K562 (cell line): ENCODE measurements at regions not wholly inside any gene's neighbourhood (a gene's known extent, or its start where the extent isn't known, plus 50 kb on each side); places are given as distances from the start of the nearest gene placed in this dataset.

Experiments used
- ATAC-seq: fragments of 200-7000 bp; cut with Tn5 transposase; 3 replicates; pipeline ENCODE4 v1.9.1; 2020; ENCODE audit warnings: moderate library complexity
- BruUV-seq: library from RNA; stranded (reverse); fragments of 400-500 nt; replicated peaks from 2 replicates; lab custom pipeline; 2021; lab: Mats Ljungman, UMichigan
- CTCF ChIA-PET: fragments of 300-600 bp; formaldehyde crosslinking; extraction: SDS; loops from one replicate; lab custom pipeline; 2021; ENCODE audit warnings: low intra/inter-chr PET ratio; lab: Yijun Ruan, JAX
- POLR2A ChIA-PET: fragments of 300-600, 350-650 bp; sonication (Branson Sonifier 250); formaldehyde crosslinking; extraction: SDS; loops from one replicate; lab custom pipeline; 2021; ENCODE audit warnings: antibody characterized with exemption, inconsistent platforms; lab: Yijun Ruan, JAX
- DNase-seq, 4 experiments: peaks; one replicate each; pipeline versions ENCODE4 v3.0.0 to v3.0.0-alpha.2; 2011 to 2018; ENCODE audit warnings: low spot score in 3 of 4, mixed read lengths in 3 of 4; ENCODE audit errors: extremely low read depth in 1 of 4
- FAIRE-seq: peaks from 2 replicates; lab custom pipeline; 2011; peaks lifted over from hg19 to GRCh38; lab: Jason Lieb, UNC
- H2AFZ ChIP-seq: 2 replicates; pipeline ENCODE4 v1.6.0; 2011; ENCODE audit warnings: low read depth, low read length, control low read depth, inconsistent platforms
- H3K27ac ChIP-seq: fragments of 200-600 bp; 3 replicates; pipeline ENCODE4 v1.8.0; 2011; ENCODE audit warnings: low read depth, mild to moderate bottlenecking, control low read depth, inconsistent platforms, low read length, moderate library complexity, mixed read lengths; ENCODE audit errors: extremely low read depth
- H3K27me3 ChIP-seq, 2 experiments: fragments of 300-600 bp in 1 of 2; 2 replicates in 1 of 2; 3 replicates in 1 of 2; pipeline versions ENCODE4 v1.6.0 to v1.8.0; 2011; ENCODE audit warnings: inconsistent platforms in 2 of 2, low read length in 2 of 2, mild to moderate bottlenecking in 1 of 2, mixed read lengths in 1 of 2, moderate library complexity in 1 of 2; ENCODE audit not compliant: control insufficient read depth in 2 of 2, insufficient read depth in 2 of 2
- H3K36me3 ChIP-seq: fragments of 300-600 bp; 3 replicates; pipeline ENCODE4 v1.8.0; 2011; ENCODE audit warnings: mild to moderate bottlenecking, low read length, inconsistent platforms; ENCODE audit not compliant: control insufficient read depth, insufficient read depth
- H3K4me1 ChIP-seq, 2 experiments: fragments of 200-600 bp in 1 of 2; replicated peaks in 1 of 2; 2 replicates in 1 of 2; 3 replicates in 1 of 2; pipeline versions ENCODE4 v1.5.1 to v1.8.0; 2011; ENCODE audit warnings: inconsistent platforms in 2 of 2, low read length in 2 of 2, mild to moderate bottlenecking in 1 of 2, mixed read lengths in 1 of 2, moderate library complexity in 1 of 2; ENCODE audit not compliant: control insufficient read depth in 2 of 2, insufficient read depth in 2 of 2
- H3K4me2 ChIP-seq: 2 replicates; pipeline ENCODE4 v1.6.1; 2011; ENCODE audit warnings: low read length, control low read depth, inconsistent platforms, mixed read lengths; ENCODE audit not compliant: insufficient read depth
- H3K4me3 ChIP-seq: fragments of 200-600 bp; sonication (generic), shearing (Covaris generic); 2 replicates; pipeline ENCODE4 v1.5.1; 2016; ENCODE audit warnings: control low read depth, inconsistent platforms
- H3K79me2 ChIP-seq: fragments of 200-600 bp; 3 replicates; pipeline ENCODE4 v1.8.0; 2011; ENCODE audit warnings: low read length, inconsistent platforms; ENCODE audit not compliant: control insufficient read depth, insufficient read depth
- H3K9ac ChIP-seq, 2 experiments: 2 replicates each; pipeline versions ENCODE4 v1.6.0 to v1.6.1; 2011; ENCODE audit warnings: low read depth in 2 of 2, low read length in 2 of 2, control low read depth in 1 of 2, inconsistent platforms in 1 of 2, mild to moderate bottlenecking in 1 of 2, mixed read lengths in 1 of 2; ENCODE audit not compliant: insufficient read depth in 1 of 2
- H3K9me1 ChIP-seq: one replicate; pipeline ENCODE4 v1.6.0; 2011; ENCODE audit warnings: inconsistent platforms, mild to moderate bottlenecking, low read length, moderate library complexity; ENCODE audit not compliant: control insufficient read depth, insufficient read depth
- H3K9me3 ChIP-seq: replicated peaks from 2 replicates; pipeline ENCODE4 v1.5.1; 2011; ENCODE audit warnings: low read depth, low read length, inconsistent platforms; ENCODE audit not compliant: control insufficient read depth, insufficient read depth
- H4K20me1 ChIP-seq: replicated peaks from 2 replicates; pipeline ENCODE4 v1.6.1; 2011; ENCODE audit warnings: low read length, inconsistent platforms, mixed read lengths; ENCODE audit not compliant: control insufficient read depth, insufficient read depth
- HDAC3 ChIP-seq: fragments of 450-650 bp; IDR thresholded peaks from 2 replicates; pipeline ENCODE4 v1.6.1; 2018; ENCODE audit warnings: borderline replicate concordance, mild to moderate bottlenecking, moderate library complexity; ENCODE audit not compliant: partially characterized antibody
- KDM1A ChIP-seq, 2 experiments: fragments of 450-650 bp; IDR thresholded peaks; 2 replicates each; pipeline ENCODE4 v1.6.1; 2016; ENCODE audit warnings: mild to moderate bottlenecking in 2 of 2
- KDM2B ChIP-seq: fragments of 250-450 bp; sonication (Bioruptor Pico); IDR thresholded peaks from 2 replicates; pipeline ENCODE4 v1.8.0; 2021; ENCODE audit warnings: mild to moderate bottlenecking, moderate library complexity
- NCOR1 ChIP-seq: fragments of 450-650 bp; IDR thresholded peaks from 2 replicates; pipeline ENCODE4 v1.6.1; 2016; ENCODE audit warnings: mild to moderate bottlenecking, moderate library complexity
- POLR3G ChIP-seq: IDR thresholded peaks from 2 replicates; pipeline ENCODE4 v1.6.1; 2011; ENCODE audit not compliant: insufficient read length, insufficient replicate concordance; ENCODE audit errors: extremely low read depth
- SUPT5H ChIP-seq: fragments of 450-650 bp; IDR thresholded peaks from 2 replicates; pipeline ENCODE4 v1.6.1; 2016
- ZKSCAN3 ChIP-seq: fragments of 250-450 bp; sonication (Bioruptor Pico); IDR thresholded peaks from 2 replicates; pipeline ENCODE4 v1.4.0; 2020
- ZNF830 ChIP-seq: fragments of 250-450 bp; sonication (Bioruptor Pico); IDR thresholded peaks from 2 replicates; pipeline ENCODE4 v1.5.0; 2021; ENCODE audit warnings: mild to moderate bottlenecking
- WGBS: fragments of 100-300 bp; shearing (Covaris generic); methylation state at CpG from one replicate; pipeline ENCODE4 v1.1.6; 2016; ENCODE audit warnings: low coverage, mixed read lengths; ENCODE audit not compliant: insufficient coverage; ENCODE audit errors: missing lambda C conversion rate; 5-methylcytosine and 5-hydroxymethylcytosine counted together
- in situ Hi-C: fragments of 300-500 bp; cut with MboI; formaldehyde crosslinking; loops from 4 replicates; pipeline ENCODE4 v1.15.0; 2018; ENCODE audit warnings: inconsistent platforms, mixed read lengths
- intact Hi-C: fragments of 100-400 bp; cut with micrococcal nuclease; formaldehyde crosslinking; loops from 2 replicates; pipeline ENCODE4 v1.14.2; 2022
- TF ChIP-seq, protein P1 (sequence below): sonication (generic); formaldehyde crosslinking; IDR thresholded peaks from 2 replicates; pipeline ENCODE4 v1.9.0; 2022; ENCODE audit warnings: mild to moderate bottlenecking, missing genetic modification reagents
- TF ChIP-seq, protein P2 (sequence below): fragments of 450-650 bp; formaldehyde crosslinking; IDR thresholded peaks from 2 replicates; pipeline ENCODE4 v1.4.0; 2022; ENCODE audit warnings: missing genetic modification characterization

DNA sequence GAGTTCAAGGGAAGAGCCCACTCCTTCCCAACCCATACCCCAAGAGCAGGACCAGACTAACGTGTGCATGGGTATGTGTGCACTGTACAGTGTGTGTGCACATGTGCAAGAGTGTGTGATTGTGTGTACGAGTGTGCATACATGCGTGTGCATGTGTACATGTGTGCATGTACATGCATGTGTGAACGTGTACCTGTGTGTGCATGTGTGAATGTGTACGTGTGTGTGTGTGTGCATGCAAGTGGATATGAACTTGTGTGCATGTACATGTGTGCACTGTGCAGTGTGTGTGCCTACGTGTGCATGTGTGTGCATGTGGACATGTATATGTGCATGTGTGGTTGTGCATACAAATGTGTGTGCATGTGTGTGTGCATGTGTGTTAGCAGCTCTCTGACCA, 223.1 kb downstream of the RBFOX3 start:
- Histone ChIP-seq H3K79me2 (no peaks in the 10 kb centered on the region), H3K27me3 (peaks cover 12 to 65% of the 10 kb centered on the region in 2 experiments), H3K4me1 (no peaks in the 10 kb centered on the region), H4K20me1 (peaks cover 11% of the 10 kb centered on the region), H3K4me2 (no peak overlapping the region), H2AFZ (no peak overlapping the region), H3K36me3 (no peaks in the 10 kb centered on the region), H3K9me3 (0 out of 2 replicates have a peak, but pooled peaks cover 3% of the 10 kb centered on the region), H3K9me1 (no peaks in the 10 kb centered on the region), H3K27ac (no peak overlapping the region), H3K4me3 (no peak overlapping the region), H3K9ac (no peak overlapping the region)
- TF ChIP-seq NCOR1 (no peak), SUPT5H (no peak), ZNF830 (CRISPR knock-in tag) (no peak), KDM2B (CRISPR knock-in tag) (no peak), POLR3G (no peak), KDM1A (IDR thresholded peaks at IDR 0.05) (peak in 1 of 2 experiments; percentile 90; a peak in 2 of 4 replicates), HDAC3 (no peak), ZKSCAN3 (no peak)
- TF ChIP-seq, protein P1, sequence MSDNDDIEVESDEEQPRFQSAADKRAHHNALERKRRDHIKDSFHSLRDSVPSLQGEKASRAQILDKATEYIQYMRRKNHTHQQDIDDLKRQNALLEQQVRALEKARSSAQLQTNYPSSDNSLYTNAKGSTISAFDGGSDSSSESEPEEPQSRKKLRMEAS (CRISPR knock-in tag), result 0 out of 2 replicates have a peak, but pooled peaks have one; percentile 16
- TF ChIP-seq, protein P2, sequence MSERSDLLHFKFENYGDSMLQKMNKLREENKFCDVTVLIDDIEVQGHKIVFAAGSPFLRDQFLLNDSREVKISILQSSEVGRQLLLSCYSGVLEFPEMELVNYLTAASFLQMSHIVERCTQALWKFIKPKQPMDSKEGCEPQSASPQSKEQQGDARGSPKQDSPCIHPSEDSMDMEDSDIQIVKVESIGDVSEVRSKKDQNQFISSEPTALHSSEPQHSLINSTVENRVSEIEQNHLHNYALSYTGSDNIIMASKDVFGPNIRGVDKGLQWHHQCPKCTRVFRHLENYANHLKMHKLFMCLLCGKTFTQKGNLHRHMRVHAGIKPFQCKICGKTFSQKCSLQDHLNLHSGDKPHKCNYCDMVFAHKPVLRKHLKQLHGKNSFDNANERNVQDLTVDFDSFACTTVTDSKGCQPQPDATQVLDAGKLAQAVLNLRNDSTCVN, result no peak
- ATAC-seq, result no peak
- CTCF ChIA-PET, result interaction anchor here (0.5 to 0.6 kb wide), 2 partner anchors 305 to 340 kb away, joined by 3 read pairs; no protein-coding TSS in a partner anchor
- no peak for FAIRE-seq
- BruUV-seq, result no TSS peak
- POLR2A ChIA-PET, result interaction anchor here (0.7 kb wide), 1 partner anchor 94 kb away, joined by 3 read pairs; no protein-coding TSS in a partner anchor
- no peak for DNase-seq
- in situ Hi-C loops, result loop anchor here (25.0 kb wide), 1 partner anchor 325 kb away; the partner anchor contains the start of gene ENGASE
- WGBS, result 1% methylated on average over 6 of the region's 6 CpGs
- intact Hi-C loops, result no loop called here
